ENCODE measurements at regions not wholly inside any gene's neighbourhood (a gene's known extent, or its start where the extent isn't known, plus 50 kb on each side); places are given as distances from the start of the nearest gene placed in this dataset.

DNA sequence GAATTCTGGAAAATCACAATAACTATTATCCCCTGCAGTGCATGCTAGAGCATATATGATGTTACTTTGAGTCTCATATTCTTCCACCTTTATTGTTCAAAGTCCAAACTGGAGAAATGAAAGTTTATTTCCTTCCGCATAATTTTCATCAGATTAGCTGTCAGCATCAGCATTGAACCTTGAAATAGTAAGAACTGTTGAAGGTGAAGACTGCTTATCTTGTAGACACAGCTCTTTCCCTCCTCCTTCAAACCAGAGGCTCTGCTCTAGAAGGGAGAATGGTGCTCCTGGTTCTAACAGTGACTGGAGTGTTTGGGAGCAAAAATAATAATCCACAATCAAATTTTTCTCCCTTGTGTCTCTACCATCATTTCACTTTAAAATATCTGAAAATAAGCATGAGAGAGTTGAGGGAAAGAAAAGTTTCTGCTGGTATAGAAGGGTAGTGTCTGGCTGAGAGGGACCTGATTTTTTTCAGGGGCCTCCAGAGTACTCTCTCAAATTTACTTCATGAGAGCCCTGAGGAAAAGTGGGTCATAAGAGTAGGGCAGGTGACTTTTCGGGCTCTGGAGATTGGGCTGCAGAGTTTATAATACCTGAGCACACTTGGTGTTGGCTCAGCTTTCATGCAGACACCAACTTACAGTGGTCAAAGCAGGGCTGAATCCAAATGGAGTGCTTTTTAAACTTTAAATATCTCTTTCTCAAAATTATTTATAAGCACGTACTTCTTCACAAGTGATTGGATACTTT is 170.4 kb downstream of the ZDHHC21 start (continued):
- TF ChIP-seq, protein P1, sequence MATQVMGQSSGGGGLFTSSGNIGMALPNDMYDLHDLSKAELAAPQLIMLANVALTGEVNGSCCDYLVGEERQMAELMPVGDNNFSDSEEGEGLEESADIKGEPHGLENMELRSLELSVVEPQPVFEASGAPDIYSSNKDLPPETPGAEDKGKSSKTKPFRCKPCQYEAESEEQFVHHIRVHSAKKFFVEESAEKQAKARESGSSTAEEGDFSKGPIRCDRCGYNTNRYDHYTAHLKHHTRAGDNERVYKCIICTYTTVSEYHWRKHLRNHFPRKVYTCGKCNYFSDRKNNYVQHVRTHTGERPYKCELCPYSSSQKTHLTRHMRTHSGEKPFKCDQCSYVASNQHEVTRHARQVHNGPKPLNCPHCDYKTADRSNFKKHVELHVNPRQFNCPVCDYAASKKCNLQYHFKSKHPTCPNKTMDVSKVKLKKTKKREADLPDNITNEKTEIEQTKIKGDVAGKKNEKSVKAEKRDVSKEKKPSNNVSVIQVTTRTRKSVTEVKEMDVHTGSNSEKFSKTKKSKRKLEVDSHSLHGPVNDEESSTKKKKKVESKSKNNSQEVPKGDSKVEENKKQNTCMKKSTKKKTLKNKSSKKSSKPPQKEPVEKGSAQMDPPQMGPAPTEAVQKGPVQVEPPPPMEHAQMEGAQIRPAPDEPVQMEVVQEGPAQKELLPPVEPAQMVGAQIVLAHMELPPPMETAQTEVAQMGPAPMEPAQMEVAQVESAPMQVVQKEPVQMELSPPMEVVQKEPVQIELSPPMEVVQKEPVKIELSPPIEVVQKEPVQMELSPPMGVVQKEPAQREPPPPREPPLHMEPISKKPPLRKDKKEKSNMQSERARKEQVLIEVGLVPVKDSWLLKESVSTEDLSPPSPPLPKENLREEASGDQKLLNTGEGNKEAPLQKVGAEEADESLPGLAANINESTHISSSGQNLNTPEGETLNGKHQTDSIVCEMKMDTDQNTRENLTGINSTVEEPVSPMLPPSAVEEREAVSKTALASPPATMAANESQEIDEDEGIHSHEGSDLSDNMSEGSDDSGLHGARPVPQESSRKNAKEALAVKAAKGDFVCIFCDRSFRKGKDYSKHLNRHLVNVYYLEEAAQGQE (IDR thresholded peaks at IDR 0.05; ENCODE audit: unreplicated experiment), result no peak
- no peak for TF ChIP-seq CTCF (conservative IDR thresholded peaks at IDR 0.05; ENCODE audit: low read depth in 2 of 2)
- TF ChIP-seq STAT1 (IDR thresholded peaks at IDR 0.05; ENCODE audit: unreplicated experiment), result no peak
- TF ChIP-seq CREB1 (CRISPR knock-in tag; IDR thresholded peaks at IDR 0.05; ENCODE audit: low read depth), result no peak
- TF ChIP-seq POLR2AphosphoS5 (IDR thresholded peaks at IDR 0.05; ENCODE audit: low read depth), result no peak
- no peak for TF ChIP-seq EZH2phosphoT487 (IDR thresholded peaks at IDR 0.05; ENCODE audit: unreplicated experiment)
- TF ChIP-seq NANOG (IDR thresholded peaks at IDR 0.05; ENCODE audit: borderline replicate concordance), result no peak
- no peak for TF ChIP-seq ZNF331 (CRISPR knock-in tag; IDR thresholded peaks at IDR 0.05; ENCODE audit: low read depth)
- no peak for TF ChIP-seq EZH2 (IDR thresholded peaks at IDR 0.05; ENCODE audit: low read depth, unreplicated experiment)

- no peak for DNase-seq (ENCODE audit: low spot score)
- no peak overlapping the region for H3K4me2 ChIP-seq
- no peaks in the 10 kb centered on the region for H3K36me3 Mint-ChIP-seq (ENCODE audit: low read depth)
- no peak for TF ChIP-seq ZNF331 (CRISPR knock-in tag; IDR thresholded peaks at IDR 0.05; ENCODE audit: low read depth)
- no peak for TF ChIP-seq EZH2phosphoT487 (IDR thresholded peaks at IDR 0.05; ENCODE audit: unreplicated experiment)
- no peak for TF ChIP-seq POLR2AphosphoS5 (IDR thresholded peaks at IDR 0.05; ENCODE audit: low read depth)
- TF ChIP-seq STAT1 (IDR thresholded peaks at IDR 0.05; ENCODE audit: unreplicated experiment), result no peak
- TF ChIP-seq CTCF (conservative IDR thresholded peaks at IDR 0.05; ENCODE audit: low read depth in 2 of 2), result no peak
- TF ChIP-seq NANOG (IDR thresholded peaks at IDR 0.05; ENCODE audit: borderline replicate concordance), result no peak
Observed at GRCh38 chr9:14520341-14520740, 172.9 kb downstream of the ZDHHC21 start.

More at GRCh38 chr9:14520341-14520740, 172.9 kb downstream of the ZDHHC21 start:
- Histone ChIP-seq H3K79me2 (replicated peaks; ENCODE audit: insufficient read depth) (no peaks in the 10 kb centered on the region), H3F3A (replicated peaks; ENCODE audit: low read depth) (no peaks in the 10 kb centered on the region), H3K4me1 (ENCODE audit: insufficient read depth) (peaks cover 22% of the 10 kb centered on the region), H3K9me2 (ENCODE audit: insufficient read depth) (no peaks in the 10 kb centered on the region; the same call in 1 of the 2 replicates), H4K20me1 (replicated peaks; ENCODE audit: insufficient read depth) (no peaks in the 10 kb centered on the region), H2AFZ (0 out of 2 replicates have a peak overlapping the region, but pooled peaks have one; percentile 19), H3K36me3 (ENCODE audit: insufficient read depth) (no peaks in the 10 kb centered on the region), H3K4me3 (no peak overlapping the region), H3K27ac (ENCODE audit: low read depth) (no peak overlapping the region), H3K27me3 (ENCODE audit: insufficient read depth) (no peaks in the 10 kb centered on the region)
- Mint-ChIP-seq H3K4me3 (no peak overlapping the region), H3K9me3 (no peaks in the 10 kb centered on the region), H3K27me3 (ENCODE audit: insufficient read depth, low read depth, poor library complexity) (peaks cover 5% of the 10 kb centered on the region), H3K4me1 (peaks cover 23% of the 10 kb centered on the region), H3K27ac (no peak overlapping the region)
- ATAC-seq, result no peak
